GM12872 (cell line): ENCODE measurements at regions not wholly inside any gene's neighbourhood (a gene's known extent, or its start where the extent isn't known, plus 50 kb on each side); places are given as distances from the start of the nearest gene placed in this dataset.

Experiments used
- TF ChIP-seq, protein P1 (sequence below): IDR thresholded peaks from 3 replicates; pipeline ENCODE4 v1.5.1; 2011; ENCODE audit warnings: low read depth, mild to moderate bottlenecking, low read length, moderate library complexity; ENCODE audit not compliant: insufficient read depth

DNA sequence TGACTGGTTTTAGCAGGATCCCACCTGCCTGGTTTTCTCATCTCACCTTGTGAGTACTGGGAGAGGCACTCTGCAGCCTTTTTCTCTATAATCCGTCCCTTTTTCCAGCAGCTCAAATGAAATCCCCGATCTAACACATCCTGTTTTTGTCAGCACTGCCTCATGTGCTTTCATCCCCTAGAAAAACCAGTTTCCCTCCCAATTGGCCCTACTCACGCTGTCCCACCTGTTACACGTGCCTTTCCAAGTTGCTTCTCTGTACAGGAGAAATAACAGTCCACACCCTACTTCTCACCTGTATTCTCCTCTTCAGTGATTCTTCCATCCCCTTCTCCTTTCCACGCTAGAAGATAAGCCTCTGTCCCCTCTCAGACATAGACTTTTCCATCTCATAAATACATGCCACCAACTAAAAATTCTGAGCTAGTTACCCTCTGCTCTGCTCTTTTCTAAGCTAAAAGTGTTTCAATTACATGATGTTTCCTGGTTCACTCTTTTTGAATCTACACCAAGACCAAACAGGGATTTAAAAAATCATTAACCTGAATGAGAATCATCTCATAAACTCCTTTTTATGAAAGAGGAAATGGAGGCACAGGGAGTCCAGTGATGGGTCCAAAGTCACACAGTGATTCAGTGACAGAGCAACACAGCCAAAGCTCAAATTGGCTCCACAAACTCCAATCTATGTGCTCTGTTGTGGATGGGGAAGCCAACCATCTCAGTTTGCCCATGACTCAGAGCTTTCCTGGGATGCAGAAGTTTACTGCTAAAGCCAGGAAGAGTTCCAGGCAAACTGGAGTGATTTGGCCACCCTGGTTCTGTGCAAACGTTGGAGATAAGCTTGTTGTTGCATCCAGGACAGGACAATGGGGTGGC, 240.0 kb upstream of the TMEM132C start:
- TF ChIP-seq, protein P1, sequence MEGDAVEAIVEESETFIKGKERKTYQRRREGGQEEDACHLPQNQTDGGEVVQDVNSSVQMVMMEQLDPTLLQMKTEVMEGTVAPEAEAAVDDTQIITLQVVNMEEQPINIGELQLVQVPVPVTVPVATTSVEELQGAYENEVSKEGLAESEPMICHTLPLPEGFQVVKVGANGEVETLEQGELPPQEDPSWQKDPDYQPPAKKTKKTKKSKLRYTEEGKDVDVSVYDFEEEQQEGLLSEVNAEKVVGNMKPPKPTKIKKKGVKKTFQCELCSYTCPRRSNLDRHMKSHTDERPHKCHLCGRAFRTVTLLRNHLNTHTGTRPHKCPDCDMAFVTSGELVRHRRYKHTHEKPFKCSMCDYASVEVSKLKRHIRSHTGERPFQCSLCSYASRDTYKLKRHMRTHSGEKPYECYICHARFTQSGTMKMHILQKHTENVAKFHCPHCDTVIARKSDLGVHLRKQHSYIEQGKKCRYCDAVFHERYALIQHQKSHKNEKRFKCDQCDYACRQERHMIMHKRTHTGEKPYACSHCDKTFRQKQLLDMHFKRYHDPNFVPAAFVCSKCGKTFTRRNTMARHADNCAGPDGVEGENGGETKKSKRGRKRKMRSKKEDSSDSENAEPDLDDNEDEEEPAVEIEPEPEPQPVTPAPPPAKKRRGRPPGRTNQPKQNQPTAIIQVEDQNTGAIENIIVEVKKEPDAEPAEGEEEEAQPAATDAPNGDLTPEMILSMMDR = no peak

DNA sequence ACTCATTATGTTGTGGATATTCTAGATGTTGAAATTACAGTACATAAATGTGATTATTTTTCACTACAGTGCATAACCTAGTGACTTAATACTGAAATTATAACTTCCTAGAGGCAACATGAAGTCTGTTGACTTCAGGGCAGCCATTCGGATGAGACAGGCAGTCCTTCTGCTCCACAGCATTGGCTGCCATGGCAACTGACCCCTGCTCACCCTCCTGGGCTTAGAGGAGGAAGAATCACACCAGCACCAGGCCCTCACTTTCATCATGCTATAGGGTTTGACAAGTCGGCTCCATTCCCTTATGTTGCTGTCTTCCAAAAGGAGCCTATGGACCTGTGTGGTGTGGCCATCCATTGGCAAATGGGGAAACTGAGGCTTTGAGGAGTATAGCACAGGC, 233.5 kb upstream of the TMEM132C start:
- TF ChIP-seq, protein P1 = no peak

DNA sequence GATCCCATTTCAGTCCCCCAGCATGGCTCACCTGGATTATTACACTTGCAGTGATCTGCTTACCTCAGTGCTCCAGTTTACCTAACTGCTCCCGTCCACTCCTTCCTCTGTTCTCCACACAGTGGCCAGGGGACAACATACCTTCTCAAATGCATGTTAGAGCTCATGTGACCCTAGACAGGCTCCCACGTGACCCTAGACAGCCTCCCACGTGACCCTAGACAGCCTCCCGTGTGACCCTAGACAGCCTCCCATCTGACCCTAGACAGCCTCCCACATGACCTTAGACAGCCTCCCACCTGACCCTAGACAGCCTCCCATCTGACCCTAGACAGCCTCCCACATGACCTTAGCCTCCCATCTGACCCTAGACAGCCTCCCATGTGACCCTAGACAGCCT, 226.0 kb upstream of the TMEM132C start:
- TF ChIP-seq, protein P1 = no peak

DNA sequence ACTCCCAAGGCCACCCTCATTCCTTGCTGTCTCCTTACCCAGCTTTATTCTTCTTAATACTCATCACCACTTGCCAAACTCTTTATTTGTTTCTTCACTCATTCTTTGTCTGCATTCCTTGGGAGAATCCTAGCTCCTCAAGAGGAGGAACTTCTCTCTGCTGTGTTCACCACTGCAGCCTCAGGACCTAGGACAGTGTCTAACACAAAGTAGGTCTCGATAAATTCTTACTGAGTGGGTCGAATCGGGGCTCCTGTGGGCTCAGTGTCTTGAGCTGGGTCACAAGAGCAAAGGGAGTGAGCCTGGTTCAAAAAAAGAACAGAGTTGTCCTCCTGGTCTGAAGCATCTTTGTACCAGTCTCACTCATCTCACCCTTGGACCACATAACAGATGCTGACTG, 224.1 kb upstream of the TMEM132C start:
- TF ChIP-seq, protein P1 = no peak

DNA sequence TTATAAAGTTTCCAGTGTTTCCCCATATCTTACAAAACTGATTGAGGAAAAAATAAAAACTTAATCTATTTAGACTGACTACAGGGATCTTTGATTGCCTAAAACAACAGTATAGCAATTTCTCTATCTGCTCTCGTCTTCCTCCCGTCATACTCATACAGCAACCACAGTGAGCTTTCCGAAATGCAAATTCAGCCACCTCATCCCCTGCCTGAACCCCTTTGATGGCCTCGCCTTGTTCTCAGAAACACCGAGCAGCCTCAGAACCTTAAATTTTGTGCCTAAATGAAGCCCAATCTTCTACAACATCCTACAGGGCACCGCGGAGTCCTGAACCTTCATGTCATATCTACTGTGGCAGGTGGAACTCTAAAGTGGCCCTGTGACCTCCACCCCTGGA, 223.7 kb upstream of the TMEM132C start:
- TF ChIP-seq, protein P1 = no peak

DNA sequence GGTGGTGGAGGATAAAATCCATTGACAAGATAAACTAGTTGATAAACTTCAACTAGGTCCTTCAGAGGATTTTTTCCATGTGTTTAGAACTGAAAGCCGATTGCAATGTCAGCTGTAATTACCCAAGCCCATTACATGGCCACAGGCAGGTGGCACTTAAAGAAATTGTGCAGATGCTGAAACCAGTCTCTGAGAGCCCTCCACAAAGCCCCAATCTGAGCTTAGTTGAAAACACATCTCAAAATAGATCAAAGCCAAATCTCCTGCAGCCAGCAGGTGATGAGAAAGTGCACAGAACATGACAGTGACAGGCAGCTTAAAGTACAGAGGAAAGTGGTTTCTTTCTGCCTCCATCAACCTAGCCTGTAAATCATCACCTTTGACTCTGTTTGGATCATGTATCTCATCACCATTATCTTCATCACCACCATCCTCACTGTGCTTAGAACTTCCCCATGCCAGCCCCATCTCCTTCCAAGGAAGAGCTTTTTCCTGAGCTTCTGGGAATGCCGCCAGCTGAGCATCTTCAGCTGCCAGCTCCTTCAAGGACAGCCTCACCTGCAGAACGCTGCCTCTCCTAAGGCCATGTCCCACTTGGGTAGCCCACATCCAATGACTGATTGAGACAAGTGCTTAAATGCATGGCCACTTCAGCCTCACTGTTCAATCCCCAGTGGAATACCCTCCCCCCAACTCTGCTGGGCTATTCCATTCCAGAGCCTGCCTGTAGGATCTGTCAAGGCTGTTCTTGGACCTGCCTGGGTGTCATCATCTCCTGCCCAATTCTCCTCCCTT, 219.5 kb upstream of the TMEM132C start:
- TF ChIP-seq, protein P1 = no peak

DNA sequence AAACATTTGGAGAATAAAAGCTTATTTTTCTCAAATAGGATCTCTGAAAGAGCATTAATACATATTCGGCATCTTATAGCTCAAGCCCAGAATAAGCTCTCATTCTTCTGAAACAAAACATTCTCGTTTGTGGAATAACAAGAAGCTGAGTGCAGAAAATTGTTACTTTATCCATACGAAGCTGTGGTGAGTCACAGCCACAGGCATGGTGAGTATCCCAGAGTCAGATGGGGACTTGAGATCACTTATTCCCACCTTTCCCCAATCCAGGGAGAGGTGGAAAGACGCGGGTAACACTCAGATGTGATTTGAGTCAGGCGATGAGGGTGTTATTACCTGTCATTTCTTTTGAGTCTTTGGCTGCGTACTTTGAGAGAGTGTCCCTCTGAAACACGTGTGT, 214.6 kb upstream of the TMEM132C start:
- TF ChIP-seq, protein P1 = no peak
